Caco-2 (cell line): ENCODE measurements at regions not wholly inside any gene's neighbourhood (a gene's known extent, or its start where the extent isn't known, plus 50 kb on each side); places are given as distances from the start of the nearest gene placed in this dataset.

Experiments
- BruUV-seq: library from RNA; stranded (reverse); fragments of 400-500 nt; replicated peaks from 2 replicates; lab custom pipeline; 2021; lab: Mats Ljungman, UMichigan
- CTCF ChIA-PET: fragments of 300-600 bp; sonication (Branson Sonifier 250); formaldehyde crosslinking; loops from one replicate; lab custom pipeline; 2022; ENCODE audit warnings: antibody characterized with exemption; lab: Charles Lee
- POLR2A ChIA-PET: fragments of 300-600 bp; sonication (Branson Sonifier 250); formaldehyde crosslinking; loops from one replicate; lab custom pipeline; 2022; ENCODE audit warnings: antibody characterized with exemption; lab: Charles Lee
- DNase-seq, 2 experiments: peaks; one replicate each; pipeline versions ENCODE4 v3.0.0 to v3.0.0-alpha.2; 2020 to 2022
- H3K27me3 ChIP-seq: replicated peaks from 2 replicates; pipeline ENCODE4 v1.6.0; 2011; ENCODE audit warnings: low read length; ENCODE audit not compliant: control insufficient read depth, insufficient read depth
- H3K36me3 ChIP-seq: 2 replicates; pipeline ENCODE4 v1.5.1; 2011; ENCODE audit warnings: low read length; ENCODE audit not compliant: control insufficient read depth, insufficient read depth
- H3K4me1 ChIP-seq: fragments of 250-450 bp; sonication (Bioruptor Pico); 2 replicates; pipeline ENCODE4 v1.5.1; 2020; ENCODE audit warnings: mild to moderate bottlenecking
- H3K4me3 ChIP-seq: 2 replicates; pipeline ENCODE4 v1.5.1; 2011; ENCODE audit warnings: low read depth, mild to moderate bottlenecking, control low read depth, low read length
- H3K9me3 ChIP-seq: fragments of 250-450 bp; sonication (Bioruptor Pico); 2 replicates; pipeline ENCODE4 v1.5.1; 2020; ENCODE audit warnings: mild to moderate bottlenecking, moderate library complexity
- H3K27ac Mint-ChIP-seq: one replicate; pipeline ENCODE4 v1.8.0; 2022; ENCODE audit warnings: mixed read lengths; ENCODE audit not compliant: unreplicated experiment
- H3K27me3 Mint-ChIP-seq: one replicate; pipeline ENCODE4 v1.8.0; 2022; ENCODE audit warnings: mixed read lengths; ENCODE audit not compliant: insufficient read depth, unreplicated experiment
- H3K36me3 Mint-ChIP-seq: one replicate; pipeline ENCODE4 v1.8.0; 2022; ENCODE audit warnings: mild to moderate bottlenecking, mixed read lengths; ENCODE audit not compliant: insufficient read depth, unreplicated experiment
- H3K4me1 Mint-ChIP-seq: one replicate; pipeline ENCODE4 v1.8.0; 2022; ENCODE audit warnings: low read depth, mixed read lengths; ENCODE audit not compliant: unreplicated experiment
- H3K4me3 Mint-ChIP-seq: one replicate; pipeline ENCODE4 v1.8.0; 2022; ENCODE audit warnings: mild to moderate bottlenecking, moderate library complexity, mixed read lengths; ENCODE audit not compliant: unreplicated experiment
- H3K9me3 Mint-ChIP-seq: one replicate; pipeline ENCODE4 v1.8.0; 2022; ENCODE audit warnings: mixed read lengths; ENCODE audit not compliant: unreplicated experiment
- CTCF ChIP-seq, 2 experiments: fragments of 200-600 bp in 1 of 2; IDR thresholded peaks; 1 replicate in 1 of 2; 2 replicates in 1 of 2; pipeline versions ENCODE4 v1.5.1 to v1.8.0; 2011 to 2022; ENCODE audit warnings: antibody characterized with exemption in 1 of 2, control low read depth in 1 of 2, inconsistent platforms in 1 of 2, low read depth in 1 of 2, low read length in 1 of 2, mild to moderate bottlenecking in 1 of 2, moderate library complexity in 1 of 2; ENCODE audit not compliant: insufficient read depth in 1 of 2, severe bottlenecking in 1 of 2, unreplicated experiment in 1 of 2
- intact Hi-C: fragments of 100-400 bp; cut with micrococcal nuclease; formaldehyde crosslinking; loops from one replicate; pipeline ENCODE4 v1.10.0; 2022; ENCODE audit not compliant: unreplicated experiment

GRCh38 chr14:53524391-53524790 is 371.3 kb upstream of the DDHD1 start:
- Mint-ChIP-seq H3K27me3 (no peaks in the 10 kb centered on the region), H3K9me3 (peaks cover 28% of the 10 kb centered on the region), H3K4me1 (no peaks in the 10 kb centered on the region), H3K27ac (no peak overlapping the region), H3K36me3 (no peaks in the 10 kb centered on the region), H3K4me3 (no peak overlapping the region)
- ChIA-PET POLR2A (no interaction called here), CTCF (no interaction called here)
- Histone ChIP-seq H3K27me3 (no peaks in the 10 kb centered on the region), H3K4me3 (no peak overlapping the region), H3K36me3 (no peaks in the 10 kb centered on the region), H3K9me3 (no peaks in the 10 kb centered on the region; the same call in 1 of the 2 replicates), H3K4me1 (peaks cover 13% of the 10 kb centered on the region)
- no peak for DNase-seq
- intact Hi-C loops: no loop called here
- TF ChIP-seq CTCF (IDR thresholded peaks at IDR 0.05; ENCODE audit: insufficient read depth in 1 of 2, low read depth in 1 of 2, low read length in 1 of 2, severe bottlenecking in 1 of 2, unreplicated experiment in 1 of 2): no peak
- BruUV-seq: no TSS peak

DNA sequence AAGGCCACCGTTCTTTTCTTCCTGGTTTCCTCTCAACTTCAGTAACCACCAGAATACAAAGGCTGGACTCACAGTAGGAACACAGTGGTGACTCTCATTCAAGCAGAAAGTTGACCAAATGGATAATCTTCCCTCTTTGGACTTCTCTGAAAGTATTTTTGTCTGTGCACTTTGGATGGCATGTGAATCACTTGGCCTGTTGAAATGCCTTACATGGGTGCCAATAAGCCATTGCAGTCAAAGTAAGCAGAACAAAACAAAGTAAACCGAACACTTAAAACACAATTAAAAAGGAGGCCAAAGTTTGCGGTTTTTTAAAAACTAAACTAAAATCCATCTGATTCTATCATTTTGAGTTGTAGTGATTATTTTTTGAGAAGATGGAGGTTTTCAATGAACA is 370.1 kb upstream of the DDHD1 start:
- Mint-ChIP-seq H3K36me3 (no peaks in the 10 kb centered on the region), H3K9me3 (peaks cover 20% of the 10 kb centered on the region), H3K4me3 (no peak overlapping the region), H3K27me3 (no peaks in the 10 kb centered on the region), H3K4me1 (no peaks in the 10 kb centered on the region), H3K27ac (no peak overlapping the region)
- Histone ChIP-seq H3K4me1 (peaks cover 13% of the 10 kb centered on the region), H3K4me3 (no peak overlapping the region), H3K36me3 (no peaks in the 10 kb centered on the region), H3K27me3 (no peaks in the 10 kb centered on the region), H3K9me3 (no peaks in the 10 kb centered on the region; the same call in 1 of the 2 replicates)
- no TSS peak for BruUV-seq
- no peak for DNase-seq
- ChIA-PET CTCF (no interaction called here), POLR2A (no interaction called here)
- TF ChIP-seq CTCF (IDR thresholded peaks at IDR 0.05; ENCODE audit: insufficient read depth in 1 of 2, low read depth in 1 of 2, low read length in 1 of 2, severe bottlenecking in 1 of 2, unreplicated experiment in 1 of 2): no peak
- intact Hi-C loops: no loop called here

DNA sequence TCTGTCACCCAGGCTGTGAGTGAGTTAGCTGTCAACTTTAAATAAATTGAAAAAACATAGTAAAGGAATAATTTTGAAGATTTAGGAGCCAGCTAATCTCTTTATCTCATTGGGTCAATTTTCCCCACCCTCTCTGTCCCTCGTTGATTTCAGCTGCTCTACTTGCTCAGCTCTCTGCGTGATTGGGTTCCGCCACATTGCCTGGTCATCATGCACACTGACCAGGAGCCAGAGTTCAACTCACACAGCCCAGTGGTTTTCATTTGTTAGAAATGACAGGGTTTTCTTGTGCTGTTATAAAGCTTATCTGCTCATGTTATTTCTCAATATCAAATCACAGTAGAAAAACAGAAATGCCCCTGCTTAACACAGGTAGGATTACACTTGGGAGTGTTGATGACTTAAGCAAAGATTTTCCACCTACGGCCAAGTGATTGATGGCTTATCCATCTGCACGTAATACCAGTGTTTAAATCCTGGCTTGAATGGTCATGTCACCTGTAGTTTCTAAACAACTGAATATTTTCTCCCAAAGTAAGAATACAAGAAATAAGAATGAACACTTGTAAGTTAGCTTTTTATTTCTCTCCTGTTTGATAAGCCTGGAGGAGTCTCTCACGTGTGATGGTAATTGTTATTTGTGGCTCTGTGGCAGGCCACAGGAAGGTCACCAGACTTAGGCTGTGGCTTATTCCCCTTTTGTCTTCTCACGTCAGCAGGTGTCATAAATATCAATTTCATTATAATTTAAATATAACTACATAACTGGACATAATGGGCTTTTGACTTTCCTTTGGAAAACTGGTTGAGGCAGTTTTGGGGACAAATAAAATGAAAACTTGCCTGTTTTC is 367.2 kb upstream of the DDHD1 start:
- CTCF ChIA-PET: interaction anchor here (0.6 kb wide), 1 partner anchor 94 kb away, joined by 4 read pairs; no protein-coding TSS in a partner anchor
- no peaks in the 10 kb centered on the region for H3K27me3 Mint-ChIP-seq
- H3K4me1 ChIP-seq: peaks cover 10% of the 10 kb centered on the region
- H3K36me3 ChIP-seq: no peaks in the 10 kb centered on the region
- no peak overlapping the region for H3K27ac Mint-ChIP-seq
- DNase-seq: no peak
- POLR2A ChIA-PET: no interaction called here
- intact Hi-C loops: no loop called here
- no peaks in the 10 kb centered on the region for H3K36me3 Mint-ChIP-seq
- no peak overlapping the region for H3K4me3 Mint-ChIP-seq
- H3K4me1 Mint-ChIP-seq: no peaks in the 10 kb centered on the region
- H3K9me3 ChIP-seq: no peaks in the 10 kb centered on the region; the same call in 1 of the 2 replicates
- no peak for TF ChIP-seq CTCF (IDR thresholded peaks at IDR 0.05; ENCODE audit: insufficient read depth in 1 of 2, low read depth in 1 of 2, low read length in 1 of 2, severe bottlenecking in 1 of 2, unreplicated experiment in 1 of 2)
- peaks cover 20% of the 10 kb centered on the region for H3K9me3 Mint-ChIP-seq
- no peak overlapping the region for H3K4me3 ChIP-seq
- no TSS peak for BruUV-seq
- no peaks in the 10 kb centered on the region for H3K27me3 ChIP-seq
